Heart right ventricle (tissue), 16 donors: ENCODE measurements at regions not wholly inside any gene's neighbourhood (a gene's known extent, or its start where the extent isn't known, plus 50 kb on each side); places are given as distances from the start of the nearest gene placed in this dataset.

Experiments
- ATAC-seq, 8 donors: fragments of 200-7000 bp; cut with Tn5 transposase; one replicate each; pipeline ENCODE4 v1.9.1; 2020; ENCODE audit warnings: mild to moderate bottlenecking in 8 of 8, moderate library complexity in 8 of 8, moderate number of reproducible peaks in 1 of 8
- DNase-seq, 2 donors: peaks; one replicate each; pipeline ENCODE4 v3.0.0-alpha.2; 2020
- H3K27ac ChIP-seq, 10 donors: fragments of 200-600 bp; sonication (generic) in 2 of 10; one replicate each; pipeline versions ENCODE4 v1.5.0 to v1.8.0; 2020 to 2022; ENCODE audit warnings: mild to moderate bottlenecking in 3 of 10
- H3K27me3 ChIP-seq, 7 donors: fragments of 200-600 bp; one replicate each; pipeline ENCODE4 v1.8.0; 2021 to 2022; ENCODE audit warnings: mild to moderate bottlenecking in 2 of 7
- H3K36me3 ChIP-seq, 9 donors: fragments of 200-600 bp; sonication (generic) in 1 of 9; one replicate each; pipeline versions ENCODE4 v1.5.0 to v1.8.0; 2020 to 2022; ENCODE audit warnings: mild to moderate bottlenecking in 2 of 9
- H3K4me1 ChIP-seq, 9 donors: fragments of 200-600 bp; sonication (generic) in 1 of 9; one replicate each; pipeline versions ENCODE4 v1.5.0 to v1.8.0; 2020 to 2022; ENCODE audit warnings: mild to moderate bottlenecking in 4 of 9
- H3K4me3 ChIP-seq, 10 donors: fragments of 200-600 bp; sonication (generic) in 2 of 10; one replicate each; pipeline versions ENCODE4 v1.5.0 to v1.8.0; 2020 to 2022; ENCODE audit warnings: mild to moderate bottlenecking in 7 of 10, moderate library complexity in 2 of 10
- H3K9me3 ChIP-seq, 11 donors: fragments of 200-600 bp in 10 of 11; sonication (generic) in 2 of 11; one replicate each; pipeline versions ENCODE4 v1.5.0 to v1.8.0; 2013 to 2022; ENCODE audit warnings: mild to moderate bottlenecking in 2 of 11, control low read depth in 1 of 11, moderate library complexity in 1 of 11
- WGBS, 2 donors: extraction: QIAGEN DNeasy Blood & Tissue Kit; methylation state at CpG; one replicate each; pipeline ENCODE4 v1.1.7; 2013; ENCODE audit warnings: inconsistent platforms in 1 of 2; 5-methylcytosine and 5-hydroxymethylcytosine counted together
- intact Hi-C, 10 donors: fragments of 100-400 bp; cut with DNase I; formaldehyde crosslinking; loops; one replicate each; pipeline versions ENCODE4 v1.11.1 to v1.14.2; 2022
- TF ChIP-seq, protein P1 (sequence below), 9 donors: fragments of 200-600 bp; sonication (generic) in 2 of 9; IDR thresholded peaks; one replicate each; pipeline versions ENCODE4 v1.5.0 to v1.8.0; 2021 to 2022; ENCODE audit warnings: antibody characterized with exemption in 9 of 9, mild to moderate bottlenecking in 5 of 9, moderate library complexity in 1 of 9
- donor health status: Arrhythmogenic right ventricular cardiomyopathy.
- donor health status: ischemic (EF 13 %, LVEDD 7.1; RV severe dilation, severe dysfunction).
- donor health status: healthy with polysubstance abuse.
- donor health status: DM: no; HTN: yes; CAD: no.
- donor health status: DM: no; HTN: no; CAD: no.
- donor health status: ischemic (EF 25% LVEDD 6.9; RV normal size, moderate dysfunction).
- donor health status: ischemic (EF 25% LVEDD 5.7; RV mildly dilated, moderate dysfunction).
- donor health status: healthy.
- donor health status: DM: yes; HTN: yes; CAD: no.
- donor health status: Ischemic cardiomyopathy.
- donor health status: ischemic (EF 35%, LVEDD 5.7; RV mildly dilated, moderate dysfunction).
- donor health status: nonischemic (EF 11% LVEDD 7.7; RV severe dilation, severe dysfunction).
- donor health status: DM: yes; HTN: yes; CAD: no.
- donor health status: PGD.
- donor health status: ischemic (EF 29% LVEDD 5.4; RV normal size, mild dysfunction).
- donor health status: nonischemic (EF 23%, LVEDD 6.1; RV moderate dilation, normal function).

DNA sequence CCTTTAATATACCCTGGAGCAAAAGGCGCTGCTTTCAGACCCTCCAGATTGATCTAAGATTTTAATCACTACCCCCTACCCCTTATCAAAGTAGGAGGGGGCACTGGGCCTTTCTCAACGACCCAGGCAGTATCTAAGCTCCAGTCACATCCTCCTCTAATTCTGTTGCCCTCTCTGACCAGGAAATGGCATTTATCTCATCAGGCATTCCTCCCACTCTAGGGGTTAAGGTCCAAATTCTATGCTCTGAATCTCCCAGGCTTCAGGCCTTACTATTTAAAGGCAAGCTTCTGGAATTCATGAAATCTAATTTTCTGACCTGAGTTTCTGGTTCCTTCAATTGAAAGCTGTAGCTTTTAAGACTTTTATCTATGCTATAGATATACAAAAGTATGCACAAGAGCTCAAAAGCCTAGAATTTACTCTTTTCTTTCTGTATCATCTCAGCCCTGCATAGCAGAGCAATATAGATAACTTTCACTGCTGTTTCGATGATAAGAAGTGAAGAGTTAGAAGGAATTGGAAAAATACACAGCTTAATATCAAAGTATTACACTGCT is 622.9 kb downstream of the RPS29 start:
- H3K27ac ChIP-seq, result no peak overlapping the region

DNA sequence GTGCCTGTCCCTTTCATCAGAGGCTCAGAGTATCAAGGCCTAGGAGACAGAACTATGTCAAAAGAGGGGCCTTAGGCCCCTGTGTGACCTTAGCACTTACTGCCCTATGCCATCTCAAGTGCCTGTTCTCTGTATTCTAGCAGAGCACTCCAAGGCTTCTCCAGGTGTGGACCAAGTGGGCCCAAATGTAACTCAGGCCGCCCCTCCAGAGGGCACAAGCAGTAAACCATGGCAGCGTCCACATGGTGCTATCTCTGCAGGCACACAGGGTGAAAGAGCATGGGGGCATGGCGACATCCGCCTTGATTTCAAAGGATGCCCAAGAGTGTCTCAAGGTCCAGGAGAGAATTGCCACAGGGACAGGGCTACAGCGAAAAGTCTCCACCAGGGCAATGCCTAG is 628.7 kb downstream of the RPS29 start:
- intact Hi-C loops, result no loop called here
- H3K27ac ChIP-seq, result no peak overlapping the region
- H3K36me3 ChIP-seq, result no peaks in the 10 kb centered on the region
- DNase-seq (no peak), ATAC-seq (no peak)
- WGBS, 2 donors, result 91 to 94% methylated on average over 5 of the region's 5 CpGs
- TF ChIP-seq, protein P1, sequence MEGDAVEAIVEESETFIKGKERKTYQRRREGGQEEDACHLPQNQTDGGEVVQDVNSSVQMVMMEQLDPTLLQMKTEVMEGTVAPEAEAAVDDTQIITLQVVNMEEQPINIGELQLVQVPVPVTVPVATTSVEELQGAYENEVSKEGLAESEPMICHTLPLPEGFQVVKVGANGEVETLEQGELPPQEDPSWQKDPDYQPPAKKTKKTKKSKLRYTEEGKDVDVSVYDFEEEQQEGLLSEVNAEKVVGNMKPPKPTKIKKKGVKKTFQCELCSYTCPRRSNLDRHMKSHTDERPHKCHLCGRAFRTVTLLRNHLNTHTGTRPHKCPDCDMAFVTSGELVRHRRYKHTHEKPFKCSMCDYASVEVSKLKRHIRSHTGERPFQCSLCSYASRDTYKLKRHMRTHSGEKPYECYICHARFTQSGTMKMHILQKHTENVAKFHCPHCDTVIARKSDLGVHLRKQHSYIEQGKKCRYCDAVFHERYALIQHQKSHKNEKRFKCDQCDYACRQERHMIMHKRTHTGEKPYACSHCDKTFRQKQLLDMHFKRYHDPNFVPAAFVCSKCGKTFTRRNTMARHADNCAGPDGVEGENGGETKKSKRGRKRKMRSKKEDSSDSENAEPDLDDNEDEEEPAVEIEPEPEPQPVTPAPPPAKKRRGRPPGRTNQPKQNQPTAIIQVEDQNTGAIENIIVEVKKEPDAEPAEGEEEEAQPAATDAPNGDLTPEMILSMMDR (IDR thresholded peaks at IDR 0.05), result no peak
- no peak overlapping the region for H3K4me3 ChIP-seq
- peaks cover 0 to 7% (median 0%) of the 10 kb centered on the region in 11 donors for H3K9me3 ChIP-seq
- no peaks in the 10 kb centered on the region for H3K4me1 ChIP-seq
- no peaks in the 10 kb centered on the region for H3K27me3 ChIP-seq

More for the DNA sequence above, 622.9 kb downstream of the RPS29 start:
- no peaks in the 10 kb centered on the region for H3K4me1 ChIP-seq
- no peaks in the 10 kb centered on the region for H3K27me3 ChIP-seq
- intact Hi-C loops, result no loop called here
- no peak for ATAC-seq
- DNase-seq, result no peak
- peaks cover 0 to 4% (median 0%) of the 10 kb centered on the region in 11 donors for H3K9me3 ChIP-seq
- H3K36me3 ChIP-seq, result no peaks in the 10 kb centered on the region
- H3K4me3 ChIP-seq, result no peak overlapping the region
- TF ChIP-seq, protein P1 (IDR thresholded peaks at IDR 0.05), result no peak
- 39 to 44% methylated on average over 3 of the region's 3 CpGs for WGBS, 2 donors

DNA sequence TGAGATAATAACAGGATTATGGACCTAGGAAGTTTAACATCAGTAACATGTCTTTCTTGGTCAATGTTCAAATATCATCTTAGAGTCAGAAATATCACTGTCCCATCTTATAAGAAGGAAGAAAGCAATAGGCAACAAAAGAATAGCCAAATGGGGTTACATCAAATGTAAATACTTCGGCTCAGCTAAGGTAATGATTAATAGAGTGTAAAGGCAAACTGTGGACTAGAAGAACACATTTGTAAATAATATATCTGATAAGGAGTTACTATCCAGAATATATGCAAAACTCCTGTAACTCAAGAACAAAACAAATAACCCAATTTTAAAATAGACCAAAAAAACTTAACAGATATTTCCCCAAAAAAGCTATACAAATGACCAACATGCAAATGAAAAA is 630.3 kb downstream of the RPS29 start:
- no peaks in the 10 kb centered on the region for H3K36me3 ChIP-seq
- intact Hi-C loops, result no loop called here

DNA sequence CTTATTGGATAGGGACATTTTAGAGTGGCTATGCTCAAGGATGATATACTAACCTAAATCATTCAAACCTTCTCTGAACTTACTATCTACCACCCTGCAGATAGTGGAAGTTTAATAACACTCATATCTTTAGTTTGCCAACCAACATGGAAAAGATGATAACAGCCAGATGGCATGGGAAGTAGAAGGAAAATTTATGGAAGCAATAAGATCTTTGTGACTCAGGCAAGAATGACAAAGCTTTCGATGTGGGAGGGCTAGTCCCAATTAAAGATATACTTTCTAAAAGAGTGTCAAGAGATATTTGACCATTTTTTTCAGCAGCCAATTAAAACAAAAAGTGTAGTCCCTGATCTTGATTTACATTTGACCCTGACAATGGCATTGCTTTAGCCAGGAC is 631.7 kb downstream of the RPS29 start:
- TF ChIP-seq, protein P1 (IDR thresholded peaks at IDR 0.05), result no peak
- ATAC-seq (no peak), DNase-seq (no peak)
- 75 to 91% methylated on average over 1 of the region's 1 CpG for WGBS, 2 donors
- Histone ChIP-seq H3K27ac (no peak overlapping the region), H3K4me1 (no peaks in the 10 kb centered on the region), H3K36me3 (no peaks in the 10 kb centered on the region), H3K27me3 (no peaks in the 10 kb centered on the region), H3K9me3 (peaks cover 0 to 7% (median 0%) of the 10 kb centered on the region in 11 donors), H3K4me3 (no peak overlapping the region)
- intact Hi-C loops, result no loop called here

More for the DNA sequence above, 630.3 kb downstream of the RPS29 start:
- no peak overlapping the region for H3K27ac ChIP-seq
- TF ChIP-seq, protein P1 (IDR thresholded peaks at IDR 0.05), result no peak
- ATAC-seq, result no peak
- DNase-seq, result no peak
- peaks cover 0 to 7% (median 0%) of the 10 kb centered on the region in 11 donors for H3K9me3 ChIP-seq
- WGBS, 2 donors, result 93 to 96% methylated on average over 1 of the region's 1 CpG
- H3K27me3 ChIP-seq, result no peaks in the 10 kb centered on the region
- no peaks in the 10 kb centered on the region for H3K4me1 ChIP-seq
- no peak overlapping the region for H3K4me3 ChIP-seq
